NT2/D1 (cell line): ENCODE measurements at regions not wholly inside any gene's neighbourhood (a gene's known extent, or its start where the extent isn't known, plus 50 kb on each side); places are given as distances from the start of the nearest gene placed in this dataset.

Experiments
- YY1 ChIP-seq: IDR thresholded peaks from 2 replicates; pipeline ENCODE4 v1.6.1; 2011; ENCODE audit not compliant: insufficient read length, insufficient read depth
- ZNF274 ChIP-seq: IDR thresholded peaks from 2 replicates; pipeline ENCODE4 v1.6.1; 2011; ENCODE audit warnings: mild to moderate bottlenecking, low read depth, low read length

DNA sequence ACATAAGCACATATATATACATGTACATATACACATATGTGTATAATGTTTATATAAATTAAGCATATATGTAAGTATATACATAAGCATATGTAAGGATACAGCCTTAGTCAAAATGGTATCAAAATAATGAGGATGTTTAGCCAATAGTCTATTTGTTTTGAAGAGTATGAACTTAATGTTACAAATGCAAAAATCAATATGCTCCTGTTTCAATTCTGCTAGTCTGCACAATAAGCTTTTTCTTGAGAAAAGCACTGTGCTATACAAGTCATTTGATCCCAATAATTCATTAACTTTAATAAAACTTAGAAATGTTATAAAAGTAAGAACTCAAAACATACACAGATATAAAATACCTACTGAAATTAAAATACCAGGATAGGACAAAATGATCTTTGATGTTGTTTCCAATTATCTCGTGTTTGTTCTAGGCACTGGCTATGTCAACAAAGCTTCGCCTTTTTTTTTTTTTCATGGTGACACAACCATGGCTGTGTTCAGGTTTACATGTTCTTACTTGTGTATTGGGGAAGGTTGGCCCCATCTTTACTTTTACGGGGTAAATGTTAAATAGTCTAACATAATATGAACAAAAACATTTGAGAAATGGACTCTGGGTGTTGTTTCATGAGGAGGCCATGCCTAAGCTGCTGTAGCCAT is 271.1 kb upstream of the CDH19 start:
- no peak for TF ChIP-seq YY1
- no peak for TF ChIP-seq ZNF274
